ENCODE measurements at regions not wholly inside any gene's neighbourhood (a gene's known extent, or its start where the extent isn't known, plus 50 kb on each side); places are given as distances from the start of the nearest gene placed in this dataset.

DNA sequence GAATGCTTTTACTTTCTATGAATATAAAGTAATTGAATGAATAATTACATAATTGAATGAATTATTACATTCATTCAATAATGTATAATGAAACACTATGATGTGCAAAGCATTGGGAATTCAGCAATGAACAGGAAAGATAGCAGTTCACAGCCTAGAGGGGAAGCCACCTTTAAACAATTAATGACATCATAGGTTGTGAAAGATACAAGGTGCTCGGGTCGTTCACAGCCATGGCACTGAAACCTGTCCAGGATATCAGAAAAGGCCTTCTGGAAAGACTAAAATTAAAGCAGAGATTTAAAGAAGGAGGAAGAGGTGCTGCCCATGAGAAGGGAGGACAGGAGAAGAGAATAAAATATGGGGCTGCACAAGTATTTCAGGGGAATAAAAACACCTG, 171.4 kb upstream of the KLF4 start:
- TF ChIP-seq, protein P1, sequence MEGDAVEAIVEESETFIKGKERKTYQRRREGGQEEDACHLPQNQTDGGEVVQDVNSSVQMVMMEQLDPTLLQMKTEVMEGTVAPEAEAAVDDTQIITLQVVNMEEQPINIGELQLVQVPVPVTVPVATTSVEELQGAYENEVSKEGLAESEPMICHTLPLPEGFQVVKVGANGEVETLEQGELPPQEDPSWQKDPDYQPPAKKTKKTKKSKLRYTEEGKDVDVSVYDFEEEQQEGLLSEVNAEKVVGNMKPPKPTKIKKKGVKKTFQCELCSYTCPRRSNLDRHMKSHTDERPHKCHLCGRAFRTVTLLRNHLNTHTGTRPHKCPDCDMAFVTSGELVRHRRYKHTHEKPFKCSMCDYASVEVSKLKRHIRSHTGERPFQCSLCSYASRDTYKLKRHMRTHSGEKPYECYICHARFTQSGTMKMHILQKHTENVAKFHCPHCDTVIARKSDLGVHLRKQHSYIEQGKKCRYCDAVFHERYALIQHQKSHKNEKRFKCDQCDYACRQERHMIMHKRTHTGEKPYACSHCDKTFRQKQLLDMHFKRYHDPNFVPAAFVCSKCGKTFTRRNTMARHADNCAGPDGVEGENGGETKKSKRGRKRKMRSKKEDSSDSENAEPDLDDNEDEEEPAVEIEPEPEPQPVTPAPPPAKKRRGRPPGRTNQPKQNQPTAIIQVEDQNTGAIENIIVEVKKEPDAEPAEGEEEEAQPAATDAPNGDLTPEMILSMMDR (conservative IDR thresholded peaks at IDR 0.05 in 1 of 2, IDR thresholded peaks at IDR 0.05 in 1 of 2; ENCODE audit: extremely low read depth in 1 of 2, insufficient read depth in 1 of 2, low read depth in 1 of 2, low read length in 2 of 2) = no peak
- no peak for TF ChIP-seq EZH2 (IDR thresholded peaks at IDR 0.05; ENCODE audit: borderline replicate concordance, low read length)
